ENCODE measurements at regions not wholly inside any gene's neighbourhood (a gene's known extent, or its start where the extent isn't known, plus 50 kb on each side); places are given as distances from the start of the nearest gene placed in this dataset.

GRCh38 chr2:240362216-240362755 lies 73.2 kb upstream of the GPC1 start:
- TF ChIP-seq, protein P1, sequence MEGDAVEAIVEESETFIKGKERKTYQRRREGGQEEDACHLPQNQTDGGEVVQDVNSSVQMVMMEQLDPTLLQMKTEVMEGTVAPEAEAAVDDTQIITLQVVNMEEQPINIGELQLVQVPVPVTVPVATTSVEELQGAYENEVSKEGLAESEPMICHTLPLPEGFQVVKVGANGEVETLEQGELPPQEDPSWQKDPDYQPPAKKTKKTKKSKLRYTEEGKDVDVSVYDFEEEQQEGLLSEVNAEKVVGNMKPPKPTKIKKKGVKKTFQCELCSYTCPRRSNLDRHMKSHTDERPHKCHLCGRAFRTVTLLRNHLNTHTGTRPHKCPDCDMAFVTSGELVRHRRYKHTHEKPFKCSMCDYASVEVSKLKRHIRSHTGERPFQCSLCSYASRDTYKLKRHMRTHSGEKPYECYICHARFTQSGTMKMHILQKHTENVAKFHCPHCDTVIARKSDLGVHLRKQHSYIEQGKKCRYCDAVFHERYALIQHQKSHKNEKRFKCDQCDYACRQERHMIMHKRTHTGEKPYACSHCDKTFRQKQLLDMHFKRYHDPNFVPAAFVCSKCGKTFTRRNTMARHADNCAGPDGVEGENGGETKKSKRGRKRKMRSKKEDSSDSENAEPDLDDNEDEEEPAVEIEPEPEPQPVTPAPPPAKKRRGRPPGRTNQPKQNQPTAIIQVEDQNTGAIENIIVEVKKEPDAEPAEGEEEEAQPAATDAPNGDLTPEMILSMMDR (IDR thresholded peaks at IDR 0.05): no peak
- no peak for TF ChIP-seq EZH2 (IDR thresholded peaks at IDR 0.05)
